Caco-2 (cell line): ENCODE measurements at regions not wholly inside any gene's neighbourhood (a gene's known extent, or its start where the extent isn't known, plus 50 kb on each side); places are given as distances from the start of the nearest gene placed in this dataset.

ENCODE experiments used
- BruUV-seq: library from RNA; stranded (reverse); fragments of 400-500 nt; replicated peaks from 2 replicates; lab custom pipeline; 2021; lab: Mats Ljungman, UMichigan
- CTCF ChIA-PET: fragments of 300-600 bp; sonication (Branson Sonifier 250); formaldehyde crosslinking; loops from one replicate; lab custom pipeline; 2022; ENCODE audit warnings: antibody characterized with exemption; lab: Charles Lee
- POLR2A ChIA-PET: fragments of 300-600 bp; sonication (Branson Sonifier 250); formaldehyde crosslinking; loops from one replicate; lab custom pipeline; 2022; ENCODE audit warnings: antibody characterized with exemption; lab: Charles Lee
- DNase-seq, 2 experiments: peaks; one replicate each; pipeline versions ENCODE4 v3.0.0 to v3.0.0-alpha.2; 2020 to 2022
- H3K27me3 ChIP-seq: replicated peaks from 2 replicates; pipeline ENCODE4 v1.6.0; 2011; ENCODE audit warnings: low read length; ENCODE audit not compliant: control insufficient read depth, insufficient read depth
- H3K36me3 ChIP-seq: 2 replicates; pipeline ENCODE4 v1.5.1; 2011; ENCODE audit warnings: low read length; ENCODE audit not compliant: control insufficient read depth, insufficient read depth
- H3K4me1 ChIP-seq: fragments of 250-450 bp; sonication (Bioruptor Pico); 2 replicates; pipeline ENCODE4 v1.5.1; 2020; ENCODE audit warnings: mild to moderate bottlenecking
- H3K4me3 ChIP-seq: 2 replicates; pipeline ENCODE4 v1.5.1; 2011; ENCODE audit warnings: low read depth, mild to moderate bottlenecking, control low read depth, low read length
- H3K9me3 ChIP-seq: fragments of 250-450 bp; sonication (Bioruptor Pico); 2 replicates; pipeline ENCODE4 v1.5.1; 2020; ENCODE audit warnings: mild to moderate bottlenecking, moderate library complexity
- H3K27ac Mint-ChIP-seq: one replicate; pipeline ENCODE4 v1.8.0; 2022; ENCODE audit warnings: mixed read lengths; ENCODE audit not compliant: unreplicated experiment
- H3K27me3 Mint-ChIP-seq: one replicate; pipeline ENCODE4 v1.8.0; 2022; ENCODE audit warnings: mixed read lengths; ENCODE audit not compliant: insufficient read depth, unreplicated experiment
- H3K36me3 Mint-ChIP-seq: one replicate; pipeline ENCODE4 v1.8.0; 2022; ENCODE audit warnings: mild to moderate bottlenecking, mixed read lengths; ENCODE audit not compliant: insufficient read depth, unreplicated experiment
- H3K4me1 Mint-ChIP-seq: one replicate; pipeline ENCODE4 v1.8.0; 2022; ENCODE audit warnings: low read depth, mixed read lengths; ENCODE audit not compliant: unreplicated experiment
- H3K4me3 Mint-ChIP-seq: one replicate; pipeline ENCODE4 v1.8.0; 2022; ENCODE audit warnings: mild to moderate bottlenecking, moderate library complexity, mixed read lengths; ENCODE audit not compliant: unreplicated experiment
- H3K9me3 Mint-ChIP-seq: one replicate; pipeline ENCODE4 v1.8.0; 2022; ENCODE audit warnings: mixed read lengths; ENCODE audit not compliant: unreplicated experiment
- CTCF ChIP-seq, 2 experiments: fragments of 200-600 bp in 1 of 2; IDR thresholded peaks; 1 replicate in 1 of 2; 2 replicates in 1 of 2; pipeline versions ENCODE4 v1.5.1 to v1.8.0; 2011 to 2022; ENCODE audit warnings: antibody characterized with exemption in 1 of 2, control low read depth in 1 of 2, inconsistent platforms in 1 of 2, low read depth in 1 of 2, low read length in 1 of 2, mild to moderate bottlenecking in 1 of 2, moderate library complexity in 1 of 2; ENCODE audit not compliant: insufficient read depth in 1 of 2, severe bottlenecking in 1 of 2, unreplicated experiment in 1 of 2
- intact Hi-C: fragments of 100-400 bp; cut with micrococcal nuclease; formaldehyde crosslinking; loops from one replicate; pipeline ENCODE4 v1.10.0; 2022; ENCODE audit not compliant: unreplicated experiment

GRCh38 chr11:43119275-43119970 is 192.4 kb upstream of the API5 start:
- Histone ChIP-seq H3K36me3 (no peaks in the 10 kb centered on the region), H3K4me1 (no peaks in the 10 kb centered on the region), H3K9me3 (no peaks in the 10 kb centered on the region), H3K27me3 (no peaks in the 10 kb centered on the region), H3K4me3 (no peak overlapping the region)
- peak; percentile 7 to 26 for TF ChIP-seq CTCF (IDR thresholded peaks at IDR 0.05; ENCODE audit: insufficient read depth in 1 of 2, low read depth in 1 of 2, low read length in 1 of 2, severe bottlenecking in 1 of 2, unreplicated experiment in 1 of 2)
- BruUV-seq: no TSS peak
- H3K4me3 Mint-ChIP-seq: no peak overlapping the region
- ChIA-PET POLR2A (no interaction called here), CTCF (interaction anchor here (1.5 kb wide), 1 partner anchor 98 kb away, joined by 4 read pairs; no protein-coding TSS in a partner anchor)
- intact Hi-C loops: no loop called here
- H3K36me3 Mint-ChIP-seq: no peaks in the 10 kb centered on the region
- no peaks in the 10 kb centered on the region for H3K9me3 Mint-ChIP-seq
- no peak overlapping the region for H3K27ac Mint-ChIP-seq
- H3K27me3 Mint-ChIP-seq: peaks cover 6% of the 10 kb centered on the region
- H3K4me1 Mint-ChIP-seq: no peaks in the 10 kb centered on the region
- DNase-seq: no peak

GRCh38 chr11:43122546-43122945 is 189.2 kb upstream of the API5 start:
- no peak for TF ChIP-seq CTCF (IDR thresholded peaks at IDR 0.05; ENCODE audit: insufficient read depth in 1 of 2, low read depth in 1 of 2, low read length in 1 of 2, severe bottlenecking in 1 of 2, unreplicated experiment in 1 of 2)
- H3K27ac Mint-ChIP-seq: no peak overlapping the region
- ChIA-PET POLR2A (no interaction called here), CTCF (no interaction called here)
- H3K27me3 Mint-ChIP-seq: peaks cover 4% of the 10 kb centered on the region
- H3K27me3 ChIP-seq: no peaks in the 10 kb centered on the region
- no peaks in the 10 kb centered on the region for H3K4me1 Mint-ChIP-seq
- no peaks in the 10 kb centered on the region for H3K9me3 ChIP-seq
- H3K4me1 ChIP-seq: no peaks in the 10 kb centered on the region
- intact Hi-C loops: no loop called here
- H3K9me3 Mint-ChIP-seq: no peaks in the 10 kb centered on the region
- H3K4me3 ChIP-seq: no peak overlapping the region
- BruUV-seq: no TSS peak
- no peaks in the 10 kb centered on the region for H3K36me3 ChIP-seq
- no peak overlapping the region for H3K4me3 Mint-ChIP-seq
- DNase-seq: no peak
- H3K36me3 Mint-ChIP-seq: no peaks in the 10 kb centered on the region

GRCh38 chr11:43123443-43123842 is 188.4 kb upstream of the API5 start:
- no peaks in the 10 kb centered on the region for H3K4me1 Mint-ChIP-seq
- Histone ChIP-seq H3K4me3 (no peak overlapping the region), H3K9me3 (no peaks in the 10 kb centered on the region), H3K27me3 (no peaks in the 10 kb centered on the region), H3K36me3 (no peaks in the 10 kb centered on the region), H3K4me1 (no peaks in the 10 kb centered on the region)
- H3K4me3 Mint-ChIP-seq: no peak overlapping the region
- H3K9me3 Mint-ChIP-seq: no peaks in the 10 kb centered on the region
- ChIA-PET CTCF (no interaction called here), POLR2A (no interaction called here)
- DNase-seq: no peak
- BruUV-seq: no TSS peak
- no peak for TF ChIP-seq CTCF (IDR thresholded peaks at IDR 0.05; ENCODE audit: insufficient read depth in 1 of 2, low read depth in 1 of 2, low read length in 1 of 2, severe bottlenecking in 1 of 2, unreplicated experiment in 1 of 2)
- no peaks in the 10 kb centered on the region for H3K36me3 Mint-ChIP-seq
- H3K27me3 Mint-ChIP-seq: peaks cover 4% of the 10 kb centered on the region
- intact Hi-C loops: no loop called here
- H3K27ac Mint-ChIP-seq: no peak overlapping the region
